ENCODE measurements at regions not wholly inside any gene's neighbourhood (a gene's known extent, or its start where the extent isn't known, plus 50 kb on each side); places are given as distances from the start of the nearest gene placed in this dataset.

- H3K4me3 ChIP-seq (ENCODE audit: low read depth, low read length): no peak overlapping the region
- TF ChIP-seq, protein P1, sequence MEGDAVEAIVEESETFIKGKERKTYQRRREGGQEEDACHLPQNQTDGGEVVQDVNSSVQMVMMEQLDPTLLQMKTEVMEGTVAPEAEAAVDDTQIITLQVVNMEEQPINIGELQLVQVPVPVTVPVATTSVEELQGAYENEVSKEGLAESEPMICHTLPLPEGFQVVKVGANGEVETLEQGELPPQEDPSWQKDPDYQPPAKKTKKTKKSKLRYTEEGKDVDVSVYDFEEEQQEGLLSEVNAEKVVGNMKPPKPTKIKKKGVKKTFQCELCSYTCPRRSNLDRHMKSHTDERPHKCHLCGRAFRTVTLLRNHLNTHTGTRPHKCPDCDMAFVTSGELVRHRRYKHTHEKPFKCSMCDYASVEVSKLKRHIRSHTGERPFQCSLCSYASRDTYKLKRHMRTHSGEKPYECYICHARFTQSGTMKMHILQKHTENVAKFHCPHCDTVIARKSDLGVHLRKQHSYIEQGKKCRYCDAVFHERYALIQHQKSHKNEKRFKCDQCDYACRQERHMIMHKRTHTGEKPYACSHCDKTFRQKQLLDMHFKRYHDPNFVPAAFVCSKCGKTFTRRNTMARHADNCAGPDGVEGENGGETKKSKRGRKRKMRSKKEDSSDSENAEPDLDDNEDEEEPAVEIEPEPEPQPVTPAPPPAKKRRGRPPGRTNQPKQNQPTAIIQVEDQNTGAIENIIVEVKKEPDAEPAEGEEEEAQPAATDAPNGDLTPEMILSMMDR (IDR thresholded peaks at IDR 0.05; ENCODE audit: borderline replicate concordance, insufficient read depth, low read depth, low read length): no peak
These were observed 96.6 kb upstream of the CIBAR2 start for GRCh38 chr16:85208643-85209520.

DNA sequence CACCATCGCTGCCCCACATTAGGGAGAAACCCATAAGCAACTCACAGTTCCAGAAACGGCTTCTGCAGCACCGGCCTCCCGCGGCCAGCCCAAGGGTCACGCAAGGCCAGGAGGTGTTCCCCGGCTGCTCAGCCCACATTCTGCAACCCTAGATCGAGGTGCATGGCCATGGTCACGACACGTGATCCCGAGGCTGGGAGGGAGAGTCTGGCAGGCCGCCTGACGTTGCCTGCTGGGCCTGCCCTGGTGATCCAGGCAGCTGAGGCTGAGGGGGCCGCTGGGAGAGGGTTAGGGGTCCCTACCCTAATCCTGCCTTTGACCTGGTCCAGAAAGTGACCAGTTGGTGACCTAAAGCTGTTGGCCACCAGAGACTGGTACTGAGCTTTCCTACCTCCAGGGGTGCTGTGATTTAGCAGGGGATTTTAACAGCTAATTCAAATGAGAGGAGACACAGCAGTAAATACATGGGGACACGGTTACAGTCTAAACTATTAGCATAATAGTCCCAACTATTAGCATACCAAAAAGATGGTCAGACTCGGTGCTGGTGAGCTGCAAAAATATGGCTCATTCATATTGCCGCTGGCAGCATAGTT is 97.4 kb upstream of the CIBAR2 start:
- TF ChIP-seq, protein P1 (IDR thresholded peaks at IDR 0.05; ENCODE audit: borderline replicate concordance, insufficient read depth, low read depth, low read length): no peak
- no peak overlapping the region for H3K4me3 ChIP-seq (ENCODE audit: low read depth, low read length)

DNA sequence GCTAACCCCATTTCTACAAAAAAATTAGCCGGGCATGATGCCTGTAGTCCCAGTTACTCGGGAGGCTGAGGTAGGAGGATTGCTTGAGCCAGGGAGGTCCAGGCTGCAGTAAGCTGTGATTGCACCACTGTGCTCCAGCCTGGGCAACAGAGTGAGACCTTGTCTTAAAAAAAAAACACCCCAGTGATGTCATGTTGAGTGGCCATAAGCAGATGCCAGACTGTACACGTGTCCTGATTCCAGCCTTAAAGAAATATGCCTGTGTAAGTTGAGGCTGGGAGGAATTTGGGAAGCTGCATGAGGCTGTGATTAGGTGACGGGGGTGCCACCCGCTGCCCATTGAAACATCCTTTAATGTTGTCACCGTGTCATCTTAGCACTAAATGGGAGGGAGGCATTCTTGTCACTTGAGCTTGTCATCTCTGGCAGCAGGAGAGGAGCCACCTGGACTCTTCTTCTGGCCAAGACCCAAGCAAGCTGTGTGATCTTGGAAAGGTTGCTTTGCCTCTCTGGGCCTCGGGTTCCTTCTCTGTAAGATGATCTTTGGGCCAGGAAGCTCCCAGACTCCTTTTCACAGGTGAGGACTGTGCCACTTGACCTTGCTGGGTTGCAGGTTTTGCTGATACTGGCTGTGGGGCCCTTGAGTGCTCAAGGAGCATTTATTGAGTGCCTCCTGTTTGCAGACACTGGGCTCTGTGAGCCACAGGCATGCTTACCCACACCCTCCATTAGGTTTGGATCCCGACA is 98.3 kb upstream of the CIBAR2 start:
- H3K4me3 ChIP-seq (ENCODE audit: low read depth, low read length): no peak overlapping the region
- TF ChIP-seq, protein P1 (IDR thresholded peaks at IDR 0.05; ENCODE audit: borderline replicate concordance, insufficient read depth, low read depth, low read length): no peak

- H3K4me3 ChIP-seq (ENCODE audit: low read depth, low read length): no peak overlapping the region
- TF ChIP-seq, protein P1 (IDR thresholded peaks at IDR 0.05; ENCODE audit: borderline replicate concordance, insufficient read depth, low read depth, low read length): no peak
These were observed 99.1 kb upstream of the CIBAR2 start for GRCh38 chr16:85211271-85211801.

GRCh38 chr16:85213926-85214675 is 101.8 kb upstream of the CIBAR2 start:
- H3K4me3 ChIP-seq (ENCODE audit: low read depth, low read length): no peak overlapping the region
- TF ChIP-seq, protein P1 (IDR thresholded peaks at IDR 0.05; ENCODE audit: borderline replicate concordance, insufficient read depth, low read depth, low read length): no peak

DNA sequence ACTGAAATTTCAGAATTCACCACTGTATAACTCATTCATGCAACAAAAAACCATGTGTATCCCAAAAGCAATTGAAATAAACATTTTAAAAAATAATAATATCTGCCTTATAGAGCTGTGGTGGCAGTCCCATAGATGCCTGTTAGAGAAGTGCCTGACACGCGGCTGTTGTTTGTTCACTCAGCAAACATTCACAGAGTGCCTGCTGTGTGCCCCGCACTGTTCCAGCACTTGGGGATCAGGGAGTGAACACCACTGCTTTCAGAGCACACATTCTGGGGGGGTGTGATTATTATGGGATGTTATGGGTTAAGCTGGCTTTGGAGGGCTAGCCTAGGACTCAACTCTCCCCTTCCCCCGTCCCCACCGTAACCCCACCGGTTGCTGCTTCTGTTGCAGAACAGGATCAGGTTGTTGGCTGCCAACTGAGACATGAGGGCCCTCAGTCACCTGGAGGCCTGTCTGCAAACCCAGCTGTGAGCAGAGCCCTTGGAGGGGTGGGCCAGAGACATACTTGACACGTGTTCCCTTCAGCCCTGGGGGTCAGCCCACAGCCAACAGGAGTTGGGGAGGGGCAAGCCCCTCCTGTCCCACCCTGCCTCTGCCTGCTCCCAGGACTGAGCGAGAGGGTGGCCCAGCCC is 103.3 kb upstream of the CIBAR2 start:
- TF ChIP-seq, protein P1 (IDR thresholded peaks at IDR 0.05; ENCODE audit: borderline replicate concordance, insufficient read depth, low read depth, low read length): no peak

More for the DNA sequence above, 103.3 kb upstream of the CIBAR2 start:
- no peak overlapping the region for H3K4me3 ChIP-seq (ENCODE audit: low read depth, low read length)

Measured in GM12875 (cell line).